HG03469 (cell line): ENCODE measurements at regions not wholly inside any gene's neighbourhood (a gene's known extent, or its start where the extent isn't known, plus 50 kb on each side); places are given as distances from the start of the nearest gene placed in this dataset.

ENCODE experiments used
- ATAC-seq: cut with Tn5 transposase; IDR thresholded peaks from one replicate; pipeline ENCODE4 v1.9.1; 2021; ENCODE audit warnings: mild to moderate bottlenecking, moderate library complexity, moderate number of reproducible peaks; ENCODE audit not compliant: unreplicated experiment

DNA sequence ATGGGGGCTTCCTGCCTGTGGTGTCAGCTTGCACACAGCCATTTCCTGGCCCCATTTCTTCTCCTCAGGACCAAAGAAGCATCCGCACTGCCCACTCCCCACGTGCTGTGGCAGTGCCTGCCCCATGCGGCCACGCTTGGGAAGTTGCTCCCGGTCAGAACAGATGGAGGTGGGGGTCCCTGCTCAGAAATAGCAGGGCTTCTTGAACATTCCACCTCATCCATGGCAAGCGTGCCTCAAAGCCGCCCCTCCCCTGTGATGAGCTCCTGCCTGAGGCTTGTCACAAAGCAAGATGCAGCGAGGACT lies 238.2 kb downstream of the SYK start:
- no peak for ATAC-seq

GRCh38 chr9:91040371-91041215 lies 239.0 kb downstream of the SYK start:
- ATAC-seq = no peak

DNA sequence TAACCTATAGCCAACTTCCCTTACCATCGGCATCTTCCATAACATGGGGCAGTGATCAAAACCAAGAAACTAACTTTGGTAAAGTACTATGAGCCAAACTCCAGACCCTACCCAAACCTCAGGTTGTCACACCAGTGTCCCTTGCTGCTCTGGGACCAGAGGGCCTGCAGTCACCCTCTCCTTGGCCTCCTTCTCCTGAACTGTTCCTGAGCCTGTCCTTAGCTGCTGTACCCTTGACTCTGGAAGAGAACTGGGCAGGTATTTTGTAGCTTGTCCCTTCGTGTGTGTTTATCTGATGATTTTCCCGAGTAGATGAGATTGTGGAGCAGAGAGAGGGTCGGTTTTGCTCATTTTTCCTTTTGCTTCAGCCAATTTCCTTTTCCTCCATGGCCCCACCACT lies 240.4 kb downstream of the SYK start:
- ATAC-seq = no peak

DNA sequence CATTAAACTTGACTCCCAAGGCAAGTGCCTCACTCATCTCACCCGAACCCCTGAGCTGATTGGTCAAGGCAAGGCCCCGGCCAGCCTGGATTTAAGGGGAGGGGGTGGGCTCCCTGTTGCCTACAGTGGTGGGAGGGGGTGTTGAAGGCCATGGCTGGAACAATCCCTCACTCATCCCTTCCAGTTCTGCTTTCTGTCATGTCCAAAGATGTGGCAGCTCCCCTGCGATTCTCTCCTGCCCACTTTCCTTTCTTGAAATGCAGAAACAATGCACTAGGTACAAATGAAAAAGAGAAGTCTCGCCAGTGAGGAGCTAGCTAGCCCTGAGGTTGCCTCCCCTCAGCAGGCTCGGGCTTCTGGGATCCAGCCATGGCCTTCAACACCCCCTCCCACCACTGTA lies 240.9 kb downstream of the SYK start:
- no peak for ATAC-seq

- no peak for ATAC-seq
Observed at GRCh38 chr9:91043056-91043810, 241.6 kb downstream of the SYK start.

DNA sequence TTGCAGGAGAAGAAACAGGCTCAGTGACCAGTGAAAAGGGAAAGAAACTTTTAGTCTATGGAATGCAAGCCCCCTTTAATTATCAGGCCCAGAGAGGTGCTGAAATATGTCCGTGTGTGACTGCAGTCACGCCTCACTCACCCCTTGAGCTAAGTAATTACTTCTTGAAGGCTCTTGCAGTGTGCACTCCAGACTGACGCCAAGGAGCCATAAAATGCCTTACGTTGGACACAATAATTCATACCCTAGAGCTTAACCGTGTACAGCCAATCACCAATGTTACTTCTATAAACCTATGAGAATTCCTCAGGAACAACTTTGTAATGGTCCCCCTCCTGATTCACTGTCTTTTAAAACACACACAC lies 242.2 kb downstream of the SYK start:
- no peak for ATAC-seq

DNA sequence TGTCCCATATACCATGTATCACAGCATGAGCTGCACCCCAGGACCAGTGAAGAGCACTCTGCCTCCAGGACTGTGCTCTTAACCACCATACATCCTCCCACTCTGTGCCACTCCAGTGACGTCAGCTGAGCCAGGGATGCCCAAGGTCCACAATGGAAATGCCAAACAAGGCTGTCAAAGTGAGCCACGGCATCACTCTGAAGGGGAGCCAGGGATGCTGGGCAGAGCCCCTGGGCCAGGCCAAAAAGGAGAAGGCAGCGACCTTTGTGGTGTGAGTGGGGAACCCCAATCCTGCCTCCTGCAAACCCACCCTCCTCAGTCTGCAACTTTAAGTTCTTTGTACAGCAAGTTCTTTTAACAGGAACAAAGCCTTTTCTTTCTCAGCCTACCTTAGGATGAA lies 242.7 kb downstream of the SYK start:
- no peak for ATAC-seq

DNA sequence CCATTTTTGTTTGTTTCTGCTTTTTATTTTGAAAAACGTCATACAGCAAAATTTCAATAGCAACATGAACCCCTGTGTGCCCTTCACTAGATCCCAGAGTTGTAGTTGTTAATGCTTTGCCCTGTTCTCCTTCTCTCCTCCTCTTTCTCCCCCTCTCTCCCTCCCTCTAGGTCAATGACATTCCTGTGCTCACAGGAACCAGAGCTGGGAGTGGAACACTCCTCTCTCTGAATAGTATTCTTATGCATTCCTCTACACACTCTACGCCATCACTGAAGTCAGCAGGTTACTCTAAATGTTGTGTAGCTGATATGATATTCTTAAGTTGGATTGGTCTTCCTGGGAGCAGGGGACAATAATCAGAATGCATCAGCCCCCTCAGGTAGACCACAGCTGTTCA lies 243.4 kb downstream of the SYK start:
- ATAC-seq = no peak

- no peak for ATAC-seq
Observed at GRCh38 chr9:91047529-91047928, 245.9 kb downstream of the SYK start.

GRCh38 chr9:91047993-91048607 lies 246.5 kb downstream of the SYK start:
- ATAC-seq = no peak

DNA sequence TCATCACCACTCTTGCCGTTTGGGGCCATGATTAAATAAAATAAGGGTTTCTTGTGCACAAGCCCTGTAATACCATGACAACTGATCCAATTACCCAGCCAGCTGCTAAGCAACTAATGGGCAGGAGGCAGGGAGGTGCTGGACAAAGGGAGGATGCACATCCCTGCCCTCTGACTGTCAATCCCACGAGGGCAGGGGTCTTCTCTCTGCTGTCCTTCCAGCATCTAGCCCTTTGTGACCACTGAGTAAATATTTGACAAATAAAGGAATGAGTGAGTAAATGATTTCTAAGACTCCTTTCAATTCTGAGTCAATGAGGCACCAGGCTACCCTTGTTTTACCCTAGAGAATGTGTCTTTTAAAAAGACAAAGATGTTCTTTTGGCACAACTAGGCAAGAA lies 247.1 kb downstream of the SYK start:
- ATAC-seq = no peak

GRCh38 chr9:91053824-91054223 lies 252.2 kb downstream of the SYK start:
- ATAC-seq = no peak

DNA sequence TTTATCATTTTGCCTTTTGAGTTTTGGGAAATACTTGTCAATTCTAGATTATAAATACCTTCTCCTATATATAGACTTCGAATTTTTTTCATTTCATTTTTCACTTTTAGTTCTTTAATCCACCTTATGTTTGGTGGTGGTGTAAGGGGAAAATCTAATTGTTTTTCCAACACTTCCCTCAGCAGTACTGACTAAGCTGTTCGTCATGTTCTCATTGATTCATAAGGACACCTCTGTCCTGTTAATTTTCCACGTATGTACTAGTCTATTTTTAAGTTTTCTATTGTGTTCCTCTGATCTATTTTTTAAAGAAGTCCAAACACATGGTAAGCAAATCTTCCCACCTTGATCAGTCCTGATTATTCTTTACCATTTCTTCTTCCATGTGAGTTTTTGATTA lies 254.2 kb downstream of the SYK start:
- ATAC-seq = no peak

- ATAC-seq = no peak
Observed at GRCh38 chr9:91056486-91056885, 254.9 kb downstream of the SYK start.

DNA sequence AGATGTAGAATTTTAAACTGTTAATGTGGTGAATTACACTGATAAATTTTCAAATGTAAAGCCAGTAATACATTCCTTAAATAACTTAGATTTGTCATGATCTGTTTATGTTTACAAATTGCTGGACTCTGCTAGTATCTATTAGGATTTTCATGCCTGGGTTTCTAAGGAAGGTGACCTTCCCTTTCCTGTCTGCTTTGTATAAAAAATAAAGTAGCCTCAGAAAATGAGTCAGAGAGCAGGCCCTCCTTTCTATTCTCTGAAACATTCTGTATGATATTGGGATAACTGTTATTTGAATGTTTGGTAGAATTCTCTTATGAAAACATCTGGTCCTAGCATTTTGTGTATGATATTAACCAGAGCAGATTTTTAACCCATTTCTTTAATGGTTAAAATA lies 255.3 kb downstream of the SYK start:
- no peak for ATAC-seq

DNA sequence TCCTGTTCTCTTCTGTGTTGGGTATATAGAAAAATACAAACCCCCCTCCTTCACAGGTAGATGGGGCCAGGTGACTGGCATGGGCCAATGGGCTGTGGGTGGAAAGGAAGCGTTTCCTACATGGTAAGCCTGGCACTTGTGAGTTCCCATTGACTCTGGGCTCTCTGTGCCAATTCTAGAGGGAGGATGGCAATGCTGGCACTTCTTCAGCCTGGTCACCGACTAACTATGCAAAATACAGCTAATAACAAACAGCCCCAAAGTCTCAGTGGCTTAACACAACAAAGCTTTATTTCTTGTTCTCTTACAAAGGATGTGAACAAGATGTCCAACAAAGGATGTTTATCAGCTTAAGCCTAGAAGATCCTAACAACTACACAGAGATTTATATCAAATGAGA lies 258.1 kb downstream of the SYK start:
- ATAC-seq = no peak

DNA sequence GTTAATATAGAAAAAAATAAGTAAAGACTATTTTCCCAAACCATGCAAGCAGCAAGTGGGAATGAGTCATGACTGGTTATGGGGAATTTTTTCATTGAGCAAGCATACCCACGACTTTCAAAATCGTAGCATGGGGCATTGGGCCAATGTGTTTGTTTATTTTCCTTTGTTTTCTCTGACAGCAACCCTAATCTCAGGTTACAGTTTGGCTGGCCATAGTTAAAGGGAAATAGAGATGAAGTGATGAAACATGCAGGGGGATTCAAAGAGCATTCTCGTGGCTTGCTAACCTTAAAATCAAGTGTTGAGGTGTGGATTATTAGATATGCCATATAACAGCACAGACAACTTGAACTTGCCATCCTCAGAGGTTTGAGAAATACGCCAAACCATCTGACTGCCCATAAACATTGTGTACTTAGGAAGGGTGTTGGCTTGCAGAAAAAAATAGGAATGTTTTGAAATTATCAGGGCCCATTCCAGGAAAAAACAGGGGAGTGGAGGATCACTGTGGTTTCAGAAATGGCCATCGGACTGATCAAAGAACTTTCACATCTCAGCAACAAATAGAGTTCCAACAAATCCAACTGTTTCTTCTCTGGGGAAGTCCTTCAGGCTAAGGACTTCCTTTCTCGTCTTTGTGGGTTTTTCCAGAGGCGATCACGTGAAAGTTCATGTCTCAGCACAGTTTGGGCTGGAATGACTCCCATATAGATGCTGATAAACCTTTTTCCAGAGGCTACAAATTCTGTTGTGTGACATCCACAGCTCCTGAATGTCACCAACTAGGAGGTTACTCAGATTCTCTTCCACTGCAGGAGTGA lies 259.1 kb downstream of the SYK start:
- ATAC-seq = no peak

DNA sequence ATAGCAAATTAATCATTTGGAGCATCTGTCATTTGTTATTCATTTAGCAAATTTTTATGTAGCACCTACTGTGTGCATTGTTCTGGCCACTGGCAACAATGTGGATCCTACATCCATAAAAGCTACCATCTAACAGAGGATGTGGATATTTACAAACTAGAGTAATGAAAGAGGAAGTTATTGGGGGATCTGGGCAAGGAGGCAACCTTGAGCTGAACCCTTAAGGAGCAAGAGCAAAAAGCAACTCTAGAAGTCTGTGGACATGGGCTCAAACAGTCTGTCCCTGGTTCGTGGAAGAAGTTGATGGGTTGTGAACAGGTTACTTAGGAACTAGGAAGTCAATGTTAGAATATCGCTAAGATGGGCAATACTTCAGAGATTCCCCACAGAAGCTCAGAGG lies 259.9 kb downstream of the SYK start:
- no peak for ATAC-seq

GRCh38 chr9:91062281-91062680 lies 260.7 kb downstream of the SYK start:
- no peak for ATAC-seq

DNA sequence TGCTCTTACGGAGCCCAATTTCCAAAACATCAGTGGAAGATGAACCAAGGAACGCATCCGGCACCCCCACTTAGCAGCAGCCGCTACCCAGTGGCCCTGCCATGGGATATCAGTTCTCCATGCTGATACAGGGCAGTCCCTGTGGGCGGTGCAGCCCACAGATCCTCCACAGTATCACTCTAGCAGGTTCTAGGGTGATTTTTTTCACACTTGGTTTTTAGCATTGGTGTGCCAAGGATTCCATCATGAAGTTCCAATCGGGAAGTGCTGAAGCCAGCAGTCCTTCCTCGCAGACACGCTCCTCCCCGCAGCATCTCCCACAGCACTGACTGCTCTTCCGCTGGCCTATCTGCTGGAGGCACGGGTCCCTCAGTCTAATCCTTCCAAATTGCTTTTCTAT lies 261.9 kb downstream of the SYK start:
- ATAC-seq = no peak
